ENCODE measurements at regions not wholly inside any gene's neighbourhood (a gene's known extent, or its start where the extent isn't known, plus 50 kb on each side); places are given as distances from the start of the nearest gene placed in this dataset.

DNA sequence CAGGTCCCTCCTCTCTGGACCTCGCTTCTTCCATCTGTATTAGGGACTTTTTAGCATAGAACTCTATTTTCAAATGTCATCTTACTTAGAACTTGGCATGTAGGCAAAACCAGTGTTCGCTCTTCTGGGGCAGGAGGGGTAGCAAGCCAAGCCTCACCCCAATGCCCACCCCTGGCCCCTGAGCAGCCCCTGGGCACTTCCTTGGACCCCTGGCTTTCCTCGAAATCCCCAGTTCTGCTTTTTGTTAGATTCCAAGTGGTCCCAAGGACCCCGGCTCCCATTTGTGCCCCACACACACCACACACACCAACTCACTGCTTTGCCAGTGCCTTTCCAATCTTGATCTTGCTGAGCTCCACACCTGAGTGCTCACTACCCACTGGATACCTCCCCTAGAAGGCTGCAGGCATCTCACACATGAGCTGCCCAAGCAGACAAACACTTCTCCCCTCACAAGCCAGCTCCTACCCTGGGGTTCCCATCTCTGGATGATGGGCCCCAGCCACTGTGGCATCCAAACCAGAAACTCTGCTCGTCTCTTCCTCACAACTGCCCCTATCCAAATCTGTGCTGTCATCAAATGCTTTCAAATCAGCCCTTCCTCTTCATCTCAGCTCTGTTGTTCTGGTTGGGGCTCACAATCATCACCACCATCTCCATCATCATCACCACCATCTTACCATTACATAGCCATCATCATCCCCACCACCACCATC lies 167.9 kb upstream of the ZMIZ1 start:
- peaks cover 0 to 6% (median 0%) of the 10 kb centered on the region in 11 donors for H3K9me3 ChIP-seq
- no peak overlapping the region for H3K4me3 ChIP-seq
- H3K27me3 ChIP-seq = no peaks in the 10 kb centered on the region
- intact Hi-C loops (cut with DNase I) = no loop called here
- ATAC-seq = peak in 1 of 8 donors; percentile 5
- H3K4me1 ChIP-seq = peaks cover 0 to 11% (median 0%) of the 10 kb centered on the region in 9 donors
- WGBS, 2 donors = 94 to 95% methylated on average over 5 of the region's 5 CpGs
- TF ChIP-seq, protein P1, sequence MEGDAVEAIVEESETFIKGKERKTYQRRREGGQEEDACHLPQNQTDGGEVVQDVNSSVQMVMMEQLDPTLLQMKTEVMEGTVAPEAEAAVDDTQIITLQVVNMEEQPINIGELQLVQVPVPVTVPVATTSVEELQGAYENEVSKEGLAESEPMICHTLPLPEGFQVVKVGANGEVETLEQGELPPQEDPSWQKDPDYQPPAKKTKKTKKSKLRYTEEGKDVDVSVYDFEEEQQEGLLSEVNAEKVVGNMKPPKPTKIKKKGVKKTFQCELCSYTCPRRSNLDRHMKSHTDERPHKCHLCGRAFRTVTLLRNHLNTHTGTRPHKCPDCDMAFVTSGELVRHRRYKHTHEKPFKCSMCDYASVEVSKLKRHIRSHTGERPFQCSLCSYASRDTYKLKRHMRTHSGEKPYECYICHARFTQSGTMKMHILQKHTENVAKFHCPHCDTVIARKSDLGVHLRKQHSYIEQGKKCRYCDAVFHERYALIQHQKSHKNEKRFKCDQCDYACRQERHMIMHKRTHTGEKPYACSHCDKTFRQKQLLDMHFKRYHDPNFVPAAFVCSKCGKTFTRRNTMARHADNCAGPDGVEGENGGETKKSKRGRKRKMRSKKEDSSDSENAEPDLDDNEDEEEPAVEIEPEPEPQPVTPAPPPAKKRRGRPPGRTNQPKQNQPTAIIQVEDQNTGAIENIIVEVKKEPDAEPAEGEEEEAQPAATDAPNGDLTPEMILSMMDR (IDR thresholded peaks at IDR 0.05) = no peak
- no peaks in the 10 kb centered on the region for H3K36me3 ChIP-seq
- H3K27ac ChIP-seq = peak overlapping the region in 5 of 10 donors; percentile 31 to 60 (median 49)
- peak in 1 of 2 donors; percentile 1 for DNase-seq

- no peak for DNase-seq
- intact Hi-C loops (cut with DNase I) = no loop called here
- peaks cover 0 to 11% (median 0%) of the 10 kb centered on the region in 9 donors for H3K4me1 ChIP-seq
- no peak overlapping the region for H3K27ac ChIP-seq
- H3K9me3 ChIP-seq = peaks cover 0 to 6% (median 0%) of the 10 kb centered on the region in 11 donors
- TF ChIP-seq, protein P1 (IDR thresholded peaks at IDR 0.05) = no peak
- no peak overlapping the region for H3K4me3 ChIP-seq
- no peak for ATAC-seq
- no peaks in the 10 kb centered on the region for H3K27me3 ChIP-seq
- 97 to 99% methylated on average over 1 of the region's 1 CpG for WGBS, 2 donors
- no peaks in the 10 kb centered on the region for H3K36me3 ChIP-seq
These were observed 167.1 kb upstream of the ZMIZ1 start for GRCh38 chr10:78901694-78902093.

DNA sequence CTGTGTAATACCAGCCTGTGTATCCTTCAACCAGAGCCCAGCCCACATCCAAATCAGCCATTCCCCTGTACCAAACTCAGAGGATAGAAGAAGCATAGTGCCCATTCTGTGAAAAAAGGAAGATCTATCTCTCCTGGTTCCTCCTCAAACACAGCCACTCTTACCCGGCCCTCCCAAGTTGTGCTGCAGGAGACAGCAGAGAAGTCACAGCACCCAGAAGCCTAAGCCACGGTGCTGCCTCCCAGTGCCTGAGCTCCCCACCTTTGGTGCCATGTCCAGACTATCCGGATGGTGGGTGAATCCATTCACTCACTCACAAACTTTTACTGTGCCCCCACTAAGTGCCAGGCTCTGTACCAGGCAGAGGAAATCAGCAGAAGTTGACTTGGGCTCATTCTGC lies 166.0 kb upstream of the ZMIZ1 start:
- no peak for ATAC-seq
- WGBS, 2 donors = 94 to 99% methylated on average over 3 of the region's 3 CpGs
- H3K27ac ChIP-seq = no peak overlapping the region
- no peaks in the 10 kb centered on the region for H3K27me3 ChIP-seq
- no peak for DNase-seq
- no peak overlapping the region for H3K4me3 ChIP-seq
- intact Hi-C loops (cut with DNase I) = no loop called here
- H3K4me1 ChIP-seq = peaks cover 0 to 11% (median 0%) of the 10 kb centered on the region in 9 donors
- TF ChIP-seq, protein P1 (IDR thresholded peaks at IDR 0.05) = no peak
- peaks cover 0 to 4% (median 0%) of the 10 kb centered on the region in 11 donors for H3K9me3 ChIP-seq
- no peaks in the 10 kb centered on the region for H3K36me3 ChIP-seq

DNA sequence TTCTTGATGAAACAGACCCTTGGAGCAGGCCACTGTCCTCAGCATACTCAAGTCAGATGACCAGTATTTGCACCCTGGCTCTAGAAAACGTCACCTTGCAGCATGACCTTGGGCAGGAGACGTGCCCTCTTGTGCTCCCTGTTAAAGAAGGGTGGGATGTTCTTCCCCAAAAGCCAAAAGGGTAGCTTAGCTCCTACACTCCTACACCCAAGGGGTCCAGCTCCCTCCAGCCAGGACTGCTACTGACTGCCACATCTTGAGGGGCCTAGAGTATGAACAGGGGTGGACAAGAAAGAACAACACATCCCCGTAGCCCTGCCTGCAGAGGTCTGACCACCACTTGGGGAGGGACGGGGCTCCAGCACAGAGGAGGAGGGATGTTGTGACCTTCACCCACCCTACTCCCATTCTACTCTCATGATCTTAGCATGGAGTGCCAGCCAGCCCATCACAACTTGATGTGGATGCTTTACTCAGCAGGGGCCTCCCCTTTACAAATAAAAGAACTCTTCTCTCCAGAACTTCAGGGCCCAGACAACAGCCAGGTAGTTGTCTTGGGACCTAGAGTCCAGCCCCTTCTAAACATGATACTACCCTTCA lies 165.3 kb upstream of the ZMIZ1 start:
- intact Hi-C loops (cut with DNase I) = no loop called here
- TF ChIP-seq, protein P1 (IDR thresholded peaks at IDR 0.05) = no peak
- Histone ChIP-seq H3K9me3 (no peaks in the 10 kb centered on the region), H3K36me3 (no peaks in the 10 kb centered on the region), H3K4me3 (no peak overlapping the region), H3K27me3 (no peaks in the 10 kb centered on the region), H3K4me1 (peaks cover 0 to 11% (median 0%) of the 10 kb centered on the region in 9 donors), H3K27ac (no peak overlapping the region)
- 67 to 89% methylated on average over 4 of the region's 4 CpGs for WGBS, 2 donors
- ATAC-seq (no peak), DNase-seq (peak in 1 of 2 donors; percentile 1)
